Body of pancreas (tissue), 4 donors: ENCODE measurements at regions not wholly inside any gene's neighbourhood (a gene's known extent, or its start where the extent isn't known, plus 50 kb on each side); places are given as distances from the start of the nearest gene placed in this dataset.

ENCODE experiments used
- POLR2A ChIP-seq, 3 donors: fragments of 450-650 bp; IDR thresholded peaks; one replicate each; pipeline ENCODE4 v1.6.1; 2016; ENCODE audit warnings: antibody characterized with exemption in 3 of 3, mild to moderate bottlenecking in 2 of 3
- TF ChIP-seq, protein P1 (sequence below), 7 experiments: fragments of 450-650 bp in 4 of 7; fragments of 200-600 bp in 3 of 7; sonication (generic) in 3 of 7; IDR thresholded peaks; one replicate each; pipeline ENCODE4 v1.5.1; 2016 to 2019; ENCODE audit warnings: antibody characterized with exemption in 7 of 7

- TF ChIP-seq, protein P1, sequence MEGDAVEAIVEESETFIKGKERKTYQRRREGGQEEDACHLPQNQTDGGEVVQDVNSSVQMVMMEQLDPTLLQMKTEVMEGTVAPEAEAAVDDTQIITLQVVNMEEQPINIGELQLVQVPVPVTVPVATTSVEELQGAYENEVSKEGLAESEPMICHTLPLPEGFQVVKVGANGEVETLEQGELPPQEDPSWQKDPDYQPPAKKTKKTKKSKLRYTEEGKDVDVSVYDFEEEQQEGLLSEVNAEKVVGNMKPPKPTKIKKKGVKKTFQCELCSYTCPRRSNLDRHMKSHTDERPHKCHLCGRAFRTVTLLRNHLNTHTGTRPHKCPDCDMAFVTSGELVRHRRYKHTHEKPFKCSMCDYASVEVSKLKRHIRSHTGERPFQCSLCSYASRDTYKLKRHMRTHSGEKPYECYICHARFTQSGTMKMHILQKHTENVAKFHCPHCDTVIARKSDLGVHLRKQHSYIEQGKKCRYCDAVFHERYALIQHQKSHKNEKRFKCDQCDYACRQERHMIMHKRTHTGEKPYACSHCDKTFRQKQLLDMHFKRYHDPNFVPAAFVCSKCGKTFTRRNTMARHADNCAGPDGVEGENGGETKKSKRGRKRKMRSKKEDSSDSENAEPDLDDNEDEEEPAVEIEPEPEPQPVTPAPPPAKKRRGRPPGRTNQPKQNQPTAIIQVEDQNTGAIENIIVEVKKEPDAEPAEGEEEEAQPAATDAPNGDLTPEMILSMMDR (IDR thresholded peaks at IDR 0.05): no peak
- TF ChIP-seq POLR2A (IDR thresholded peaks at IDR 0.05): no peak
Observed at GRCh38 chr5:5625491-5625890, 203.0 kb downstream of the ICE1 start.
